Heart left ventricle (tissue), 16 donors: ENCODE measurements at regions not wholly inside any gene's neighbourhood (a gene's known extent, or its start where the extent isn't known, plus 50 kb on each side); places are given as distances from the start of the nearest gene placed in this dataset.
"Not testable (repeated sequence)": the region's sequence is repeated elsewhere in the genome, so short reads cannot be mapped to it uniquely, and the experiment has no call there.

Experiments used
- ATAC-seq, 4 donors: fragments of 200-7000 bp; cut with Tn5 transposase; one replicate each; pipeline ENCODE4 v1.9.1; 2020 to 2022; ENCODE audit warnings: moderate library complexity in 4 of 4, mild to moderate bottlenecking in 3 of 4, moderate number of reproducible peaks in 1 of 4
- DNase-seq, 5 donors: peaks; one replicate each; pipeline ENCODE4 v3.0.0-alpha.2; 2020
- H3K27ac ChIP-seq, 12 donors: fragments of 200-600 bp; sonication (generic) in 4 of 12; one replicate each; pipeline versions ENCODE4 v1.5.0 to v1.8.0; 2016 to 2022; ENCODE audit warnings: mild to moderate bottlenecking in 2 of 12
- H3K27me3 ChIP-seq, 9 donors: fragments of 200-600 bp; sonication (generic) in 2 of 9; one replicate each; pipeline versions ENCODE4 v1.5.1 to v1.8.0; 2016 to 2022; ENCODE audit warnings: mild to moderate bottlenecking in 3 of 9
- H3K36me3 ChIP-seq, 9 donors: fragments of 200-600 bp; sonication (generic) in 2 of 9; one replicate each; pipeline versions ENCODE4 v1.5.0 to v1.8.0; 2018 to 2022; ENCODE audit warnings: mild to moderate bottlenecking in 2 of 9
- H3K4me1 ChIP-seq, 12 donors: fragments of 200-600 bp; sonication (generic) in 4 of 12; one replicate each; pipeline versions ENCODE4 v1.5.0 to v1.8.0; 2016 to 2022; ENCODE audit warnings: mild to moderate bottlenecking in 3 of 12
- H3K4me3 ChIP-seq, 12 donors: fragments of 200-600 bp; sonication (generic) in 4 of 12; one replicate each; pipeline versions ENCODE4 v1.5.0 to v1.8.0; 2017 to 2022; ENCODE audit warnings: mild to moderate bottlenecking in 9 of 12, moderate library complexity in 4 of 12
- H3K9me3 ChIP-seq, 12 donors: fragments of 200-600 bp; sonication (generic) in 4 of 12; one replicate each; pipeline versions ENCODE4 v1.5.0 to v1.8.0; 2016 to 2022; ENCODE audit warnings: mild to moderate bottlenecking in 1 of 12
- POLR2A ChIP-seq, 2 donors: fragments of 450-650 bp; IDR thresholded peaks; one replicate each; pipeline ENCODE4 v1.6.1; 2017; ENCODE audit warnings: antibody characterized with exemption in 2 of 2, mild to moderate bottlenecking in 2 of 2, moderate library complexity in 2 of 2
- WGBS, 4 donors: extraction: QIAGEN DNeasy Blood & Tissue Kit in 2 of 4; methylation state at CpG; one replicate each; pipeline versions ENCODE4 v1.1.5 to v1.1.7; 2013 to 2018; 5-methylcytosine and 5-hydroxymethylcytosine counted together
- intact Hi-C, 10 donors: fragments of 100-400 bp; cut with DNase I; formaldehyde crosslinking; loops; one replicate each; pipeline versions ENCODE4 v1.11.1 to v1.14.2; 2022
- TF ChIP-seq, protein P1 (sequence below), 12 donors: fragments of 200-600 bp; sonication (generic) in 4 of 12; IDR thresholded peaks; one replicate each; pipeline versions ENCODE4 v1.5.0 to v1.8.0; 2018 to 2022; ENCODE audit warnings: antibody characterized with exemption in 12 of 12, mild to moderate bottlenecking in 5 of 12
- donor health status: ischemic (EF 13 %, LVEDD 7.1; RV severe dilation, severe dysfunction).
- donor health status: healthy with polysubstance abuse.
- donor health status: DM: no; HTN: yes; CAD: no.
- donor health status: DM: no; HTN: no; CAD: no.
- donor health status: ischemic (EF 25% LVEDD 6.9; RV normal size, moderate dysfunction).
- donor health status: ischemic (EF 25% LVEDD 5.7; RV mildly dilated, moderate dysfunction).
- donor health status: healthy.
- donor health status: DM: yes; HTN: yes; CAD: no.
- donor health status: ischemic (EF 35%, LVEDD 5.7; RV mildly dilated, moderate dysfunction).
- donor health status: nonischemic (EF 11% LVEDD 7.7; RV severe dilation, severe dysfunction).
- donor health status: DM: yes; HTN: yes; CAD: no.
- donor health status: PGD.
- donor health status: ischemic (EF 29% LVEDD 5.4; RV normal size, mild dysfunction).
- donor health status: nonischemic (EF 23%, LVEDD 6.1; RV moderate dilation, normal function).

DNA sequence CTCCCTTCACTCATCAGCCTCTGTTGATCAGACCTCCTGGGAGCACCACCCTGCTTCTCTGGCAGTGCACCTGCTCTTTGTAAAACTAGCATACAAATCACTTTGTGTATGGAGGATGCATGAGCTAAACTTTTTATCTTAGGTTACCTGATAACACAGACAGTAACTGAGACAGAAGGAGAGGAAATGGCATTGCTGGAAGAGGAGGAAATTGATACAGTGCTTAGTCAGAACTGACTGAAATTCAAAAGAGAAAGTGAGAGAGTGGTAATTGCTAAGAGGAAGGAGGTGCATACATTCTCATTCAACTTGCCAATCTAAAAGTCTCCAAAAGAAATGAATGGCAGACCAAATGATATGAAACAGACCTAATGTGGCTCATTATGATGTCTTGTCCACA lies 1120.7 kb downstream of the GATA3 start:
- DNase-seq (no peak), ATAC-seq (no peak)
- no peaks in the 10 kb centered on the region for H3K36me3 ChIP-seq
- no peak overlapping the region for H3K4me3 ChIP-seq
- TF ChIP-seq POLR2A (IDR thresholded peaks at IDR 0.05): no peak
- TF ChIP-seq, protein P1, sequence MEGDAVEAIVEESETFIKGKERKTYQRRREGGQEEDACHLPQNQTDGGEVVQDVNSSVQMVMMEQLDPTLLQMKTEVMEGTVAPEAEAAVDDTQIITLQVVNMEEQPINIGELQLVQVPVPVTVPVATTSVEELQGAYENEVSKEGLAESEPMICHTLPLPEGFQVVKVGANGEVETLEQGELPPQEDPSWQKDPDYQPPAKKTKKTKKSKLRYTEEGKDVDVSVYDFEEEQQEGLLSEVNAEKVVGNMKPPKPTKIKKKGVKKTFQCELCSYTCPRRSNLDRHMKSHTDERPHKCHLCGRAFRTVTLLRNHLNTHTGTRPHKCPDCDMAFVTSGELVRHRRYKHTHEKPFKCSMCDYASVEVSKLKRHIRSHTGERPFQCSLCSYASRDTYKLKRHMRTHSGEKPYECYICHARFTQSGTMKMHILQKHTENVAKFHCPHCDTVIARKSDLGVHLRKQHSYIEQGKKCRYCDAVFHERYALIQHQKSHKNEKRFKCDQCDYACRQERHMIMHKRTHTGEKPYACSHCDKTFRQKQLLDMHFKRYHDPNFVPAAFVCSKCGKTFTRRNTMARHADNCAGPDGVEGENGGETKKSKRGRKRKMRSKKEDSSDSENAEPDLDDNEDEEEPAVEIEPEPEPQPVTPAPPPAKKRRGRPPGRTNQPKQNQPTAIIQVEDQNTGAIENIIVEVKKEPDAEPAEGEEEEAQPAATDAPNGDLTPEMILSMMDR (IDR thresholded peaks at IDR 0.05): no peak
- H3K27me3 ChIP-seq: peaks cover 0 to 4% (median 0%) of the 10 kb centered on the region in 9 donors
- H3K27ac ChIP-seq: no peak overlapping the region
- intact Hi-C loops: no loop called here
- H3K4me1 ChIP-seq: no peaks in the 10 kb centered on the region
- H3K9me3 ChIP-seq: peaks cover 0 to 5% (median 0%) of the 10 kb centered on the region in 12 donors

DNA sequence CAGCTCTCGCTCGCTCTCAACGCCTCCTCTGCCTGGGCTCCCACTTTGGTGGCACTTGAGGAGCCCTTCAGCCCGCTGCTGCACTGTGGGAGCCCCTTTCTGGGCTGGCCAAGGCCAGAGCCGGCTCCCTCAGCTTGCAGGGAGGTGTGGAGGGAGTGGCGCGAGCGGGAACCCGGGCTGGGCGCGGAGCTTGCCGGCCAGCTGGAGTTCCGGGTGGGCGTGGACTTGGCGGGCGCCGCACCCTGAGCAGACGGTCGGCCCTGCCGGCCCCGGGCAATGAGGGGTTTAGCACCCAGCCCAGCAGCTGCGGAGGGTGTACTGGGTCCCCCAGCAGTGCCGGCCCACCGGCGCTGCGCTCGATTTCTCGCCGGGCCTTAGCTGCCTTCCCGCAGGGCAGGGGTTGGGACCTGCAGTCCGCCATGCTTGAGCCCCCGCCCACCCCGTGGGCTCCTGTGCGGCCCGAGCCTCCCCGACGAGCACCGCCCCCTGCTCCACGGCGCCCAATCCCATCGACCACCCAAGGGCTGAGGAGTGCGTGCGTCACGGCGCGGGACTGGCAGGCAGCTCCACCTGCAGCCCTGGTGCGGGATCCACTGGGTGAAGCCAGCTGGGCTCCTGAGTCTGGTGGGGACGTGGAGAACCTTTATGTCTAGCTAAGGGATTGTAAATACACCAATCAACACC lies 1128.9 kb downstream of the GATA3 start:
- ATAC-seq, intact Hi-C loops, H3K27ac ChIP-seq, H3K4me3 ChIP-seq, H3K36me3 ChIP-seq, H3K27me3 ChIP-seq, H3K9me3 ChIP-seq, H3K4me1 ChIP-seq: not testable (repeated sequence)
- DNase-seq: peak in 1 of 5 donors; percentile 42
- 93 to 95% (median 94%) methylated on average over 32 to 48 of the region's 48 CpGs for WGBS, 4 donors

DNA sequence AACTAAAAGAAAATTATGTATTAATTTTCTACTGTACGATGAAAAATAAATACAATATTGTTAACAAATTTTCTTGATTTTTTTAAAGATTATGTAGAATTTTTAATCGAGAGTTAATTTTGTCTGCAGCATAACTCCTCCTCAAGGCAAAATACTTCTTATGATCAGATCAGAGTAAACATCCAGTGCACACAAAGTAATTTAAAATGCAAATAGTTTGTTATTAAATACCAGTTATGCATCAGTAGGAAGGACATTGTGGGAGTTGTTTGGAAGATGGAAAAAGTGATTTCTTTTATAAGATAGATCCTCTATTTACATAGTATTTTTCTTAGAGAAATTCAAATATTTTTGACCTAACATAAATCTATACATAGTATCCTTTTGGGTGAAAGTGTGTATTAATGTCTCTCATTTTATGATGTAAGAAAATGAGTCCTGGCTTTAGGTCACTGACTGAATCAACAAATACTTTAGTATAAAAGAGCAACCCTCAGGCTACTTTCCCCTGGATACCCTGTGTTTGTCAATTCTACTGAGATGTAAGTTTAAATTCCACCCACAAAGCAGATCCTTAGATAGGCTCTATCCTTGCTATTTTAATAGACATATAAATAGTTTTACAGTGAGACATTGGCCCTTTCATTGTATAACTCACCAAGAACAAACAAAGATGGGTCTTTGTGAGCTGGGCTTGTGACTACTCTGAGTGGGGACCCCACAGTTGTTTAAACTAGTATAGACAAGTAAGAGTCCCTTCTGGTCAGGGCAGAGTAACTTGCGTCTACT lies 1133.7 kb downstream of the GATA3 start:
- Histone ChIP-seq H3K4me3 (no peak overlapping the region), H3K27me3 (peaks cover 0 to 27% (median 0%) of the 10 kb centered on the region in 9 donors), H3K27ac (no peak overlapping the region), H3K4me1 (no peaks in the 10 kb centered on the region), H3K9me3 (no peaks in the 10 kb centered on the region), H3K36me3 (no peaks in the 10 kb centered on the region)
- WGBS, 4 donors: 90 to 93% (median 92%) methylated on average over 3 of the region's 3 CpGs
- no peak for ATAC-seq
- no peak for DNase-seq
- TF ChIP-seq, protein P1 (IDR thresholded peaks at IDR 0.05): no peak
- no peak for TF ChIP-seq POLR2A (IDR thresholded peaks at IDR 0.05)
- intact Hi-C loops: no loop called here

DNA sequence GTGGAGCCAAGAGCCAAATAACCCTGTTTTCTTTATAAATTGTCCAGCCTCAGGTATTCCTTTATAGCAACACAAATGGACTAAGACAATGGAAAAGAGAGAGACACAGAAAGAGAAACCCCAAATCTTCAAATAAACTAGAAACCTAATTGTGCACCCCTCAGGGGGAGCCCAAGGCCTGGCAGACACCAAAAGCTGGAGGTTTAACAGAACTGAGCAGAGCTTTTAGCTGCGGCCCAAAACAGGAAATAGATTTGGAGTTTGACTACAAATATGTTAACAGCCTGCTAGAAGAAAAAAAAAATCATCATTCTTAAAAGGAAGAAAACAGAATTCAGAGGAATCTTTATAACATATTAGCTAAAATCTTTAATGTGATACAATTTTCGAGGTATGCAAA lies 1135.0 kb downstream of the GATA3 start:
- no peak for TF ChIP-seq POLR2A (IDR thresholded peaks at IDR 0.05)
- TF ChIP-seq, protein P1 (IDR thresholded peaks at IDR 0.05): no peak
- peaks cover 0 to 27% (median 0%) of the 10 kb centered on the region in 9 donors for H3K27me3 ChIP-seq
- H3K27ac ChIP-seq: no peak overlapping the region
- H3K36me3 ChIP-seq: no peaks in the 10 kb centered on the region
- intact Hi-C loops: no loop called here
- DNase-seq: no peak
- H3K9me3 ChIP-seq: no peaks in the 10 kb centered on the region
- no peak overlapping the region for H3K4me3 ChIP-seq
- H3K4me1 ChIP-seq: no peaks in the 10 kb centered on the region
- no peak for ATAC-seq
- 69 to 77% (median 73%) methylated on average over 2 of the region's 2 CpGs for WGBS, 4 donors
